A549 (cell line): ENCODE measurements at regions not wholly inside any gene's neighbourhood (a gene's known extent, or its start where the extent isn't known, plus 50 kb on each side); places are given as distances from the start of the nearest gene placed in this dataset.

Experiments used
- CTCF ChIP-seq: fragments of >200 bp; sonication (Bioruptor Twin); formaldehyde crosslinking; IDR thresholded peaks from 3 replicates; pipeline ENCODE4 v1.5.1; 2016
- EHMT2 ChIP-seq: fragments of 200-600 bp; sonication (generic); IDR thresholded peaks from 2 replicates; pipeline ENCODE4 v1.6.1; 2016; ENCODE audit warnings: antibody characterized with exemption, low read depth, mild to moderate bottlenecking, moderate library complexity
- EP300 ChIP-seq, 2 experiments: fragments of >200 bp; sonication (Bioruptor Twin); formaldehyde crosslinking; IDR thresholded peaks; 2 replicates in 1 of 2; 3 replicates in 1 of 2; pipeline ENCODE4 v1.6.1; 2016 to 2017
- PHF8 ChIP-seq: fragments of 200-600 bp; sonication (generic); IDR thresholded peaks from 2 replicates; pipeline ENCODE4 v1.6.1; 2016; ENCODE audit warnings: low read depth, mild to moderate bottlenecking, antibody characterized with exemption, moderate library complexity, borderline replicate concordance
- POLR2A ChIP-seq: IDR thresholded peaks from 2 replicates; pipeline ENCODE4 v1.6.1; 2012; ENCODE audit warnings: mild to moderate bottlenecking, low read length
- POLR2AphosphoS2 ChIP-seq: conservative IDR thresholded peaks from 2 replicates; pipeline ENCODE4 v1.6.1; 2012; ENCODE audit warnings: low read length, improper control_type of control experiment, inconsistent platforms
- RAD21 ChIP-seq, 2 experiments: fragments of >200 bp in 1 of 2; sonication (Bioruptor Twin) in 1 of 2; formaldehyde crosslinking in 1 of 2; IDR thresholded peaks in 1 of 2; conservative IDR thresholded peaks in 1 of 2; 2 replicates in 1 of 2; 3 replicates in 1 of 2; pipeline ENCODE4 v1.6.1; 2012 to 2018; ENCODE audit warnings: inconsistent platforms in 1 of 2
- RFX5 ChIP-seq: fragments of 450-650 bp; IDR thresholded peaks from 2 replicates; pipeline ENCODE4 v1.7.1; 2014; ENCODE audit warnings: antibody characterized with exemption, mild to moderate bottlenecking, moderate library complexity

- TF ChIP-seq EHMT2 (no peak), POLR2AphosphoS2 (no peak), CTCF (no peak), PHF8 (no peak), RFX5 (no peak), POLR2A (no peak), RAD21 (conservative IDR thresholded peaks at IDR 0.05 in 1 of 2, IDR thresholded peaks at IDR 0.05 in 1 of 2) (no peak), EP300 (IDR thresholded peaks at IDR 0.05) (no peak)
These were observed 1709.5 kb upstream of the AGA start for GRCh38 chr4:179151770-179152169.
